ENCODE measurements at regions not wholly inside any gene's neighbourhood (a gene's known extent, or its start where the extent isn't known, plus 50 kb on each side); places are given as distances from the start of the nearest gene placed in this dataset.

- TF ChIP-seq, protein P1, sequence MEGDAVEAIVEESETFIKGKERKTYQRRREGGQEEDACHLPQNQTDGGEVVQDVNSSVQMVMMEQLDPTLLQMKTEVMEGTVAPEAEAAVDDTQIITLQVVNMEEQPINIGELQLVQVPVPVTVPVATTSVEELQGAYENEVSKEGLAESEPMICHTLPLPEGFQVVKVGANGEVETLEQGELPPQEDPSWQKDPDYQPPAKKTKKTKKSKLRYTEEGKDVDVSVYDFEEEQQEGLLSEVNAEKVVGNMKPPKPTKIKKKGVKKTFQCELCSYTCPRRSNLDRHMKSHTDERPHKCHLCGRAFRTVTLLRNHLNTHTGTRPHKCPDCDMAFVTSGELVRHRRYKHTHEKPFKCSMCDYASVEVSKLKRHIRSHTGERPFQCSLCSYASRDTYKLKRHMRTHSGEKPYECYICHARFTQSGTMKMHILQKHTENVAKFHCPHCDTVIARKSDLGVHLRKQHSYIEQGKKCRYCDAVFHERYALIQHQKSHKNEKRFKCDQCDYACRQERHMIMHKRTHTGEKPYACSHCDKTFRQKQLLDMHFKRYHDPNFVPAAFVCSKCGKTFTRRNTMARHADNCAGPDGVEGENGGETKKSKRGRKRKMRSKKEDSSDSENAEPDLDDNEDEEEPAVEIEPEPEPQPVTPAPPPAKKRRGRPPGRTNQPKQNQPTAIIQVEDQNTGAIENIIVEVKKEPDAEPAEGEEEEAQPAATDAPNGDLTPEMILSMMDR (IDR thresholded peaks at IDR 0.05): no peak
- H3K36me3 ChIP-seq: no peaks in the 10 kb centered on the region
- H3K27ac ChIP-seq: no peak overlapping the region
Observed at GRCh38 chr3:94778814-94779494, 716.1 kb downstream of the NSUN3 start.

DNA sequence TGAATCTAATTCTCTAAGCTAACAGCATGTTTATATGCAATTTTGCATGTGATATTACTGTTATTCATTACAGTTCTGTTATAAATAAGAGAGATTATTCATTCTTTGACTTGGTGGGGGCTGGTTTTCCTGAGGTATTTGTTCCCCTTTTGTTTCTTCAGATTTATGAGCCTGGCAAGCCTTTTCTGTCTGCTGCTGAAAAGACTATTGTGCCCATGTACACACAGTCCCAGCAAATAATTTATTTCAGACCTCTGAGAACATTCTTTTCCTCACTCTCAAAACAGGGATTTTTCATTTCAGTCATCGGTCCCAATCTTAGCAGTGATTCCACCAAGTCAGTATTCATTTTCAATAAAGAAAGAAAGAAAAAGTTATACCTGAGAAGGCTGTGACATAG is 716.8 kb downstream of the NSUN3 start:
- Histone ChIP-seq H3K4me1 (ENCODE audit: control insufficient read depth in 1 of 2, low read depth in 2 of 2) (no peaks in the 10 kb centered on the region), H3K27ac (no peak overlapping the region), H3K9me3 (no peaks in the 10 kb centered on the region), H3K27me3 (replicated peaks; ENCODE audit: insufficient read depth) (no peaks in the 10 kb centered on the region), H3K36me3 (no peaks in the 10 kb centered on the region), H3K4me3 (no peak overlapping the region)
- DNase-seq (ENCODE audit: low spot score) (no peak), ATAC-seq (ENCODE audit: insufficient number of reproducible peaks, low FRiP score, low read depth) (no peak)
- TF ChIP-seq, protein P1 (IDR thresholded peaks at IDR 0.05): no peak

More at GRCh38 chr3:94778814-94779494, 716.1 kb downstream of the NSUN3 start:
- H3K27me3 ChIP-seq (replicated peaks; ENCODE audit: insufficient read depth): no peaks in the 10 kb centered on the region
- H3K4me3 ChIP-seq: no peak overlapping the region
- no peaks in the 10 kb centered on the region for H3K9me3 ChIP-seq
- H3K4me1 ChIP-seq (ENCODE audit: control insufficient read depth in 1 of 2, low read depth in 2 of 2): no peaks in the 10 kb centered on the region
- DNase-seq (ENCODE audit: low spot score) (no peak), ATAC-seq (ENCODE audit: insufficient number of reproducible peaks, low FRiP score, low read depth) (no peak)

- H3K4me1 ChIP-seq (ENCODE audit: control insufficient read depth in 1 of 2, low read depth in 2 of 2): no peaks in the 10 kb centered on the region
- no peak for DNase-seq (ENCODE audit: low spot score)
- TF ChIP-seq, protein P1 (IDR thresholded peaks at IDR 0.05): no peak
- H3K9me3 ChIP-seq: no peaks in the 10 kb centered on the region
- H3K36me3 ChIP-seq: no peaks in the 10 kb centered on the region
- H3K4me3 ChIP-seq: no peak overlapping the region
- no peak overlapping the region for H3K27ac ChIP-seq
- ATAC-seq (ENCODE audit: insufficient number of reproducible peaks, low FRiP score, low read depth): no peak
- H3K27me3 ChIP-seq (replicated peaks; ENCODE audit: insufficient read depth): no peaks in the 10 kb centered on the region
Observed at GRCh38 chr3:94784274-94784673, 721.4 kb downstream of the NSUN3 start.

DNA sequence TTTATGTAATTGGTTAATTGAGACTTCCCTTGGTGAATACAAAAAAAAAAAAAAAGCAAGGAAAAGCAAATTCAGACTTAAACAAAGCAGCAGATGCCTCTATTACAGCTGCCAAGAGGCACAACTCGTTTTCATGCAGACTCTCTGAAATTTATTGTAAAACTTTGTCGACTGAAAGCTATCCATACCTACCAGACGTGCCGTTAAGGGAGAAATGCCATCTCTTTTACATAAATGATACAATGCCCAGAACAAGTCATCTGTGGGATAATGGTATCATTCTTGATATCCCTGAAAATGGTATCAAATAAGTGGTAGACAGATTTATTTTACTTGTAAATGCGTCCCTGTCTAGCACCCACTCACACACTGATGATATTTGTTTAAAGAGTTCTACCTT is 724.2 kb downstream of the NSUN3 start:
- Histone ChIP-seq H3K4me3 (no peak overlapping the region), H3K27ac (no peak overlapping the region), H3K36me3 (no peaks in the 10 kb centered on the region), H3K27me3 (replicated peaks; ENCODE audit: insufficient read depth) (no peaks in the 10 kb centered on the region), H3K4me1 (ENCODE audit: control insufficient read depth in 1 of 2, low read depth in 2 of 2) (no peaks in the 10 kb centered on the region), H3K9me3 (no peaks in the 10 kb centered on the region)
- DNase-seq (ENCODE audit: low spot score) (no peak), ATAC-seq (ENCODE audit: insufficient number of reproducible peaks, low FRiP score, low read depth) (no peak)
- TF ChIP-seq, protein P1 (IDR thresholded peaks at IDR 0.05): no peak

DNA sequence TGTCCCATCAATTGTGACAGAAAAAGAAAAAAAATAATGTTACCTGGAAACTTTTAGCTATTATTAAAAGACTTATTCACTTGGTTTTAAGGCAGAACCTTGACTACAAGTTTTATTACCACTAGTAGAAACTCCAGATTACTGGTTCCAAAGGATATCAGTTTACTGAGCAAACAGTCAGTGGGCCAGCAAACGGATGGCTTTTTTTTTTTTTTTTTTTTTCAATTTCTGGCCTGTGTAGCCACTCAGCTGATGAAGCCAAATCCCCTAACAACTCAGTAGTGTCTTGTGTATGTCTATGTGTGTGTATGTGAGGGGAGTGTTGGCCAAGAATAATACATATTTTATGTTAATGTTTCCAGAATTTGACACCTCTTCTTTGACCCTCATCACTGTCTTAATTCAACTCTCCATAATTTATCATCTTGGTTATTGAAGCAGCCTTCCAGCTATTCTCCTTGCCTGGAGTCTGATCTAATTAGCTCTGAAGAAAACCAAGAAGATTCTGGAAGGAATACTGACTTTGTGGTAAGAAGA is 724.9 kb downstream of the NSUN3 start:
- H3K4me1 ChIP-seq (ENCODE audit: control insufficient read depth in 1 of 2, low read depth in 2 of 2): no peaks in the 10 kb centered on the region
- H3K27ac ChIP-seq: no peak overlapping the region
- DNase-seq (ENCODE audit: low spot score) (no peak), ATAC-seq (ENCODE audit: insufficient number of reproducible peaks, low FRiP score, low read depth) (no peak)
- H3K27me3 ChIP-seq (replicated peaks; ENCODE audit: insufficient read depth): no peaks in the 10 kb centered on the region
- no peaks in the 10 kb centered on the region for H3K9me3 ChIP-seq
- no peaks in the 10 kb centered on the region for H3K36me3 ChIP-seq
- TF ChIP-seq, protein P1 (IDR thresholded peaks at IDR 0.05): no peak
- H3K4me3 ChIP-seq: no peak overlapping the region
